GM23338 (cell line): ENCODE measurements at regions not wholly inside any gene's neighbourhood (a gene's known extent, or its start where the extent isn't known, plus 50 kb on each side); places are given as distances from the start of the nearest gene placed in this dataset.

ENCODE experiments used
- ATAC-seq: fragments of 200-7000 bp; cut with Tn5 transposase; 3 replicates; pipeline ENCODE4 v1.9.1; 2020
- DNase-seq: peaks from one replicate; pipeline ENCODE4 v3.0.0-alpha.2; 2015; ENCODE audit warnings: low spot score
- H2AFZ ChIP-seq: fragments of 200-600 bp; sonication (generic); 2 replicates; pipeline ENCODE4 v1.8.0; 2016; ENCODE audit warnings: antibody characterized with exemption, mild to moderate bottlenecking, moderate library complexity
- H3F3A ChIP-seq: fragments of 200-600 bp; sonication (generic); replicated peaks from 2 replicates; pipeline ENCODE4 v1.8.0; 2017; ENCODE audit warnings: antibody characterized with exemption, mixed run types, low read depth
- H3K27ac ChIP-seq: fragments of 200-600 bp; sonication (generic); 2 replicates; pipeline ENCODE4 v1.6.1; 2016; ENCODE audit warnings: low read depth
- H3K27me3 ChIP-seq: fragments of 200-600 bp; sonication (generic); 2 replicates; pipeline ENCODE4 v1.8.0; 2016; ENCODE audit warnings: mild to moderate bottlenecking, mixed run types, moderate library complexity; ENCODE audit not compliant: insufficient read depth
- H3K36me3 ChIP-seq: fragments of 200-600 bp; sonication (generic); 2 replicates; pipeline ENCODE4 v1.8.0; 2016; ENCODE audit warnings: mild to moderate bottlenecking; ENCODE audit not compliant: insufficient read depth
- H3K4me1 ChIP-seq: fragments of 200-600 bp; sonication (generic); 2 replicates; pipeline ENCODE4 v1.8.0; 2016; ENCODE audit warnings: mild to moderate bottlenecking, moderate library complexity; ENCODE audit not compliant: insufficient read depth
- H3K4me2 ChIP-seq: fragments of 200-600 bp; sonication (generic); 2 replicates; pipeline ENCODE4 v1.7.1; 2017; ENCODE audit warnings: mixed run types
- H3K4me3 ChIP-seq: fragments of 200-600 bp; sonication (generic); 2 replicates; pipeline ENCODE4 v1.6.1; 2016; ENCODE audit warnings: mixed run types
- H3K79me2 ChIP-seq: fragments of 200-600 bp; sonication (generic); replicated peaks from 2 replicates; pipeline ENCODE4 v1.8.0; 2017; ENCODE audit warnings: mild to moderate bottlenecking; ENCODE audit not compliant: insufficient read depth
- H3K9me2 ChIP-seq: fragments of 200-600 bp; sonication (generic); 2 replicates; pipeline ENCODE4 v1.8.0; 2017; ENCODE audit not compliant: insufficient read depth
- H4K20me1 ChIP-seq: fragments of 200-600 bp; sonication (generic); replicated peaks from 2 replicates; pipeline ENCODE4 v1.8.0; 2017; ENCODE audit warnings: mild to moderate bottlenecking; ENCODE audit not compliant: insufficient read depth
- H3K27ac Mint-ChIP-seq: 2 replicates; pipeline ENCODE4 v1.8.0; 2020; ENCODE audit warnings: inconsistent platforms, mild to moderate bottlenecking, moderate library complexity, mixed read lengths
- H3K27me3 Mint-ChIP-seq: 3 replicates; pipeline ENCODE4 v1.8.0; 2022; ENCODE audit warnings: low read depth, mild to moderate bottlenecking, moderate library complexity, mixed read lengths, inconsistent platforms; ENCODE audit not compliant: insufficient read depth, poor library complexity
- H3K36me3 Mint-ChIP-seq: 3 replicates; pipeline ENCODE4 v1.8.0; 2021; ENCODE audit warnings: low read depth, mild to moderate bottlenecking, inconsistent platforms, moderate library complexity, mixed read lengths
- H3K4me1 Mint-ChIP-seq: 3 replicates; pipeline ENCODE4 v1.8.0; 2020; ENCODE audit warnings: mild to moderate bottlenecking, inconsistent platforms, mixed read lengths
- H3K4me3 Mint-ChIP-seq: 3 replicates; pipeline ENCODE4 v1.8.0; 2021; ENCODE audit warnings: moderate library complexity, mild to moderate bottlenecking, inconsistent platforms, mixed read lengths
- H3K9me3 Mint-ChIP-seq: 3 replicates; pipeline ENCODE4 v1.8.0; 2020; ENCODE audit warnings: moderate library complexity, mild to moderate bottlenecking, inconsistent platforms, mixed read lengths
- CREB1 ChIP-seq: fragments of 250-450 bp; sonication (Bioruptor Pico); IDR thresholded peaks from 2 replicates; pipeline ENCODE4 v1.5.0; 2020; ENCODE audit warnings: low read depth, mild to moderate bottlenecking, moderate library complexity
- CTCF ChIP-seq, 2 experiments: fragments of 200-600 bp in 1 of 2; sonication (generic) in 1 of 2; conservative IDR thresholded peaks; 2 replicates each; pipeline versions ENCODE4 v1.5.1 to v1.6.1; 2016 to 2017; ENCODE audit warnings: antibody characterized with exemption in 2 of 2, low read depth in 2 of 2, mild to moderate bottlenecking in 2 of 2, moderate library complexity in 1 of 2
- ETS1 ChIP-seq: IDR thresholded peaks from 2 replicates; pipeline ENCODE4 v1.6.1; 2016; ENCODE audit warnings: antibody characterized with exemption
- EZH2 ChIP-seq: fragments of 200-600 bp; sonication (generic); IDR thresholded peaks from one replicate; pipeline ENCODE4 v1.8.0; 2017; ENCODE audit warnings: antibody characterized with exemption, mild to moderate bottlenecking, low read depth; ENCODE audit not compliant: unreplicated experiment
- EZH2phosphoT487 ChIP-seq: fragments of 200-600 bp; sonication (generic); IDR thresholded peaks from one replicate; pipeline ENCODE4 v1.8.1; 2018; ENCODE audit warnings: antibody characterized with exemption; ENCODE audit not compliant: unreplicated experiment
- JUNB ChIP-seq: IDR thresholded peaks from one replicate; pipeline ENCODE4 v1.6.1; 2016; ENCODE audit warnings: antibody characterized with exemption; ENCODE audit not compliant: unreplicated experiment
- NANOG ChIP-seq: IDR thresholded peaks from 2 replicates; pipeline ENCODE4 v1.6.1; 2016; ENCODE audit warnings: antibody characterized with exemption, borderline replicate concordance
- POLR2AphosphoS5 ChIP-seq: IDR thresholded peaks from 2 replicates; pipeline ENCODE4 v1.6.1; 2016; ENCODE audit warnings: antibody characterized with exemption, low read depth
- REST ChIP-seq: IDR thresholded peaks from one replicate; pipeline ENCODE4 v1.6.1; 2018; ENCODE audit warnings: antibody characterized with exemption; ENCODE audit not compliant: unreplicated experiment
- STAT1 ChIP-seq: IDR thresholded peaks from one replicate; pipeline ENCODE4 v1.6.1; 2016; ENCODE audit warnings: antibody characterized with exemption; ENCODE audit not compliant: unreplicated experiment
- ZNF114 ChIP-seq: fragments of 250-450 bp; sonication (Bioruptor Pico); IDR thresholded peaks from 2 replicates; pipeline ENCODE4 v1.5.0; 2020; ENCODE audit warnings: mild to moderate bottlenecking, moderate library complexity
- ZNF331 ChIP-seq: fragments of 250-450 bp; sonication (Bioruptor Pico); IDR thresholded peaks from 2 replicates; pipeline ENCODE4 v1.5.0; 2020; ENCODE audit warnings: low read depth, mild to moderate bottlenecking, moderate library complexity
- ZNF462 ChIP-seq: fragments of 250-450 bp; sonication (Bioruptor Pico); IDR thresholded peaks from 2 replicates; pipeline ENCODE4 v1.5.0; 2020; ENCODE audit warnings: mild to moderate bottlenecking, moderate library complexity

- Mint-ChIP-seq H3K9me3 (no peaks in the 10 kb centered on the region; the same call in 2 of the 3 replicates), H3K4me1 (peaks cover 26% of the 10 kb centered on the region), H3K27ac (no peak overlapping the region), H3K36me3 (no peaks in the 10 kb centered on the region; the same call in 2 of the 3 replicates), H3K4me3 (no peak overlapping the region), H3K27me3 (peaks cover 2% of the 10 kb centered on the region)
- Histone ChIP-seq H3K27ac (no peak overlapping the region), H3K79me2 (no peaks in the 10 kb centered on the region), H4K20me1 (no peaks in the 10 kb centered on the region), H3K9me2 (no peaks in the 10 kb centered on the region), H3K4me1 (peaks cover 9% of the 10 kb centered on the region), H3K4me2 (no peak overlapping the region), H3K27me3 (no peaks in the 10 kb centered on the region), H2AFZ (no peak overlapping the region), H3K4me3 (no peak overlapping the region), H3K36me3 (no peaks in the 10 kb centered on the region), H3F3A (no peaks in the 10 kb centered on the region)
- TF ChIP-seq NANOG = no peak
- no peak for TF ChIP-seq ZNF462
- no peak for TF ChIP-seq EZH2
- TF ChIP-seq EZH2phosphoT487 = no peak
- TF ChIP-seq ZNF114 (CRISPR knock-in tag) = no peak
- no peak for TF ChIP-seq CTCF (conservative IDR thresholded peaks at IDR 0.05; ENCODE audit: low read depth in 2 of 2)
- TF ChIP-seq ETS1 = no peak
- no peak for TF ChIP-seq REST
- no peak for TF ChIP-seq ZNF331 (CRISPR knock-in tag)
- no peak for TF ChIP-seq CREB1 (CRISPR knock-in tag)
- no peak for TF ChIP-seq JUNB
- TF ChIP-seq POLR2AphosphoS5 = no peak
- no peak for TF ChIP-seq STAT1
- ATAC-seq = no peak
- DNase-seq = no peak
These were observed 111.4 kb upstream of the C1QTNF9B start for GRCh38 chr13:24008679-24009078.
